Skin of body (tissue), 1 donor: ENCODE measurements at regions not wholly inside any gene's neighbourhood (a gene's known extent, or its start where the extent isn't known, plus 50 kb on each side); places are given as distances from the start of the nearest gene placed in this dataset.
A peak's percentile ranks its signal among the peaks of the same experiment; 100 is the strongest.

Experiments used
- DNase-seq: peaks from one replicate; lab custom pipeline; 2025; lab: John Stamatoyannopoulos, UW

GRCh38 chr16:72415379-72415778 is 243.4 kb upstream of the PMFBP1 start:
- no peak for DNase-seq

- DNase-seq = no peak
Measured at GRCh38 chr16:72410492-72410891, 238.5 kb upstream of the PMFBP1 start.

- no peak for DNase-seq
Measured at GRCh38 chr16:72409423-72409822, 237.5 kb upstream of the PMFBP1 start.

GRCh38 chr16:72406390-72406789 is 234.4 kb upstream of the PMFBP1 start:
- no peak for DNase-seq

GRCh38 chr16:72404299-72404698 is 232.3 kb upstream of the PMFBP1 start:
- DNase-seq = no peak

GRCh38 chr16:72401084-72401361 is 229.1 kb upstream of the PMFBP1 start:
- DNase-seq = no peak

- DNase-seq = peak; percentile 13
Measured at GRCh38 chr16:72400257-72401083, 228.5 kb upstream of the PMFBP1 start.

- no peak for DNase-seq
Measured at GRCh38 chr16:72399811-72400210, 227.9 kb upstream of the PMFBP1 start.

GRCh38 chr16:72397876-72398275 is 225.9 kb upstream of the PMFBP1 start:
- no peak for DNase-seq

- no peak for DNase-seq
Measured at GRCh38 chr16:72394526-72394925, 222.6 kb upstream of the PMFBP1 start.

GRCh38 chr16:72389791-72390190 is 217.8 kb upstream of the PMFBP1 start:
- DNase-seq = no peak

GRCh38 chr16:72388007-72388406 is 216.1 kb upstream of the PMFBP1 start:
- DNase-seq = no peak

- DNase-seq = no peak
Measured at GRCh38 chr16:72384651-72385050, 212.7 kb upstream of the PMFBP1 start.

- DNase-seq = no peak
Measured at GRCh38 chr16:72380283-72380682, 208.3 kb upstream of the PMFBP1 start.

- no peak for DNase-seq
Measured at GRCh38 chr16:72373201-72373600, 201.2 kb upstream of the PMFBP1 start.

- DNase-seq = no peak
Measured at GRCh38 chr16:72372087-72373045, 200.4 kb upstream of the PMFBP1 start.

- DNase-seq = no peak
Measured at GRCh38 chr16:72371307-72372086, 199.5 kb upstream of the PMFBP1 start.

- no peak for DNase-seq
Measured at GRCh38 chr16:72369274-72369673, 197.3 kb upstream of the PMFBP1 start.

GRCh38 chr16:72367851-72368250 is 195.9 kb upstream of the PMFBP1 start:
- no peak for DNase-seq

GRCh38 chr16:72362973-72363372 is 191.0 kb upstream of the PMFBP1 start:
- DNase-seq = no peak

GRCh38 chr16:72362476-72362875 is 190.5 kb upstream of the PMFBP1 start:
- no peak for DNase-seq

GRCh38 chr16:72357910-72358309 is 186.0 kb upstream of the PMFBP1 start:
- no peak for DNase-seq
